ENCODE measurements at regions not wholly inside any gene's neighbourhood (a gene's known extent, or its start where the extent isn't known, plus 50 kb on each side); places are given as distances from the start of the nearest gene placed in this dataset.

GRCh38 chr19:29400917-29401711 lies 124.7 kb upstream of the VSTM2B start:
- DNase-seq, result peak; percentile 17 to 20

DNA sequence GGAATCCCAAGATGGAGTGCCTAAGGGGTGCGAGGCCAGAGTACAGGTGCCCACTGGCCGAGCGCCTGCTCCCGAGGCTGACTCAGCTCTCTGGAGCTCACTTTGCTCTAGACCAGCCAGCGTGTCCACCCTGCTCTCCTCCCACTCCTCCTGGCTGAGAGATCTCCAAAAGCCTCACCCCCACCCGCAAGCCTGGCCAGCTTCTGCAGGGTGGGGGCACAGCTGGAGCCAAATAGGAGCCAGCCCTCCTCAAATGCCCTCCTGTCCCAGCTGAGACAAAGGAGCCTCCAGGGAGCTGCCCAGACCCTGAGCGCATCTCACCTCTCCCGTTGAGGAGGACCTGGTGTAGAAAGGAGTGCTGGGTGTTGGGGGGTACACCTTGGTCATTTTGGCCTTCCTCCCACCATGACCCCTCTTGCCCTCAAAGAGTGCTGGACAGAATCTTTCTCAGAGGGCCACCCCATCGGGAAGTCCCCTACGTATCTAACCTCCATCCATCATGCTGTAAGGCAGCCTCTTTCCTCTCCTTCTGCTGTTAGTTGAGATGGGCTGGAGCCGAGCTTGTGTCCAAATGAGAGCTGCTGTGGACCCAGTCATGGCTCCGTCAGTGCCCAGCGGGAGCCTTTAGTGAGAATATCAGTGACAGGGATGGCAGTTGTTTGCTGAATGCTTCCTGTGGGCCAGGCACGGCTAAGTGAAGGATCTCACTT lies 123.9 kb upstream of the VSTM2B start:
- no peak for DNase-seq

DNA sequence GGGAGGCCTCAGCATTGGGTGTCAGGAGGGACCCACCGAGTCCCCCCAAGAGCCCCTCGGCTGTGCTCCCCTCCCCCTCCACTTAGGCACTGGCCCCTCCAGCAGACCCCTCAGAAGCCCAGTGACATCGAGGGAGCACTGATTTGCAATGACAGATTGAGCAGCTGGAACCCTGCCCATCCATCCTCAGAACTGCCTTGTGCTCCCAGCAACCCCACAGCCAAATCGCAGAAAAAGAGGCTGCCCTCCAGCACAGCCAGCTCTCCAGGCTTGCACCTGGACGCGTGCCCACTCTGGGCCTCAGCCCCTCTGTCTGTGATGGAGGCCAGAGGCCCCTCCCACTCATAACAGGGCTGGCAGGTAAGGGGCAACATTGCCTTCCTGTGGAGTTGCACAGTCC lies 123.2 kb upstream of the VSTM2B start:
- DNase-seq, result no peak

DNA sequence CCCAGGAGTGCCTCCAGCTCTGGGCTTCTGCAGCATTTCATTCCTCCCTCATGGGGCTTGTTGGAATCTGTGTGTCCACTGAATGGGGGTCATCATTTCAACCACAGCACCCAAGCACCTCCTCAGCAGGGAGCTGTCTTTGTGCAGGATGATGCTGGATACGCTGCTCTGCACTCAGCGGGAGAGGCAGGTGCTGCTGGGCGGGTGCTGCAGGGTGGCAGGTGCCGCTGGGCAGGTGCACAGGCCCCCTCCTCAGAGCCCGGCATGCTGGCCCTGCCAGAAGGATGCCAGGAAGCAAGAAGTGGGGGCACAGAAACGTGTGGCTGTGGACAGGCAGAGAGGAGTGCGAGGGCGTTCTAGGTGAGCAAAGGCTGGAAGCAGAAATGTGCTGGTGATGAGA lies 121.8 kb upstream of the VSTM2B start:
- no peak for DNase-seq

- DNase-seq, result no peak
Observed at GRCh38 chr19:29404951-29405727, 120.7 kb upstream of the VSTM2B start.

DNA sequence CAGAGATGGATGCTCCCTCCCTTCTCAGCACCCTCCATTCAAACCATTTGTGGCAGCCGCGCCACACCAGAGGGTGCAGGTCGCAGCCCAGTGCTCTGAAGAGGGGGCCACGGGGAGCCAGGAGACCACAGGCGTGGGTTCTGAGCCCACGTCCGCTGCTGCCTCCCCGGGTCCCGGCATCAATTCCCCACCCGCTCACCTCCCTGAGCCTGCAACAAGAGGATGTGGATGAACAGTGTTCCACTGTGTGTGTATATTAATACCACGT lies 120.1 kb upstream of the VSTM2B start:
- no peak for DNase-seq

GRCh38 chr19:29409076-29409862 lies 116.5 kb upstream of the VSTM2B start:
- no peak for DNase-seq

- no peak for DNase-seq
Observed at GRCh38 chr19:29410601-29411000, 115.2 kb upstream of the VSTM2B start.

GRCh38 chr19:29411113-29411581 lies 114.6 kb upstream of the VSTM2B start:
- DNase-seq, result no peak

GRCh38 chr19:29413435-29413834 lies 112.4 kb upstream of the VSTM2B start:
- no peak for DNase-seq

- DNase-seq, result no peak
Observed at GRCh38 chr19:29415507-29415906, 110.3 kb upstream of the VSTM2B start.

DNA sequence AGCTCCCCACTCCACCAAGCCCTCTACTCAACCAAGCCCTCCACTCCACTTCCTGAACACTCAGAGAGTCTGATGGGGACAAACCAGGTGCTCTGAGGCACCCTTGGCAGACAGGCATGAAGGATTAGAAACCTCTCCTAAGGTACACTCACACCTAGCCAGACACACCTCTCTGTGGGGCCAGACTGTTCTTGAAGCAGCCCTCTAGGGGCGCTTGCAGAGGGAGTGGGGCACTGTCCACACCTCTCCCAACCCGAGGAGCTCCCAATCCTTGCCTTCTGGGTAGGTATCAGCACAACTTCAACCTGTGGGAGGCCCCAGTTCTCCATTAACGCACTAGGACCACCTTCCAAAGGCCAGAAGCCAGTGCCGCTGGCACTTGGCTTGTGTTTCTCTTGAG lies 108.7 kb upstream of the VSTM2B start:
- DNase-seq, result no peak

GRCh38 chr19:29418201-29418600 lies 107.6 kb upstream of the VSTM2B start:
- no peak for DNase-seq

DNA sequence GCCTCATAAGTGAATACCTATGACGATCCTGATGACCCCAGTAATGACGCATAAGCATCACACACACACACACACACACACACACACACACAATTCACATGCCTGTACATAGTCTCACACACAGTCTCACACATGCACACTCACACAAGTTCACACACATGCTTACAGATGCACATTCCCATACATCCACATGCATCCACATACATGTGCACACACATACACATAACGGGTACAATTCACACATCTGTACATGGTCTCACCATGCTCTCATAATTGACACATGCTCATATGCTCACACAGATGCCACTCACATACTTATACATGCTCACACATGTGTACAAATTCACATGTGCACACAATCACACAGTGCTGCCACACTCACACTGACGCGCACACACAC lies 105.7 kb upstream of the VSTM2B start:
- no peak for DNase-seq

- no peak for DNase-seq
Observed at GRCh38 chr19:29420482-29421195, 105.2 kb upstream of the VSTM2B start.

DNA sequence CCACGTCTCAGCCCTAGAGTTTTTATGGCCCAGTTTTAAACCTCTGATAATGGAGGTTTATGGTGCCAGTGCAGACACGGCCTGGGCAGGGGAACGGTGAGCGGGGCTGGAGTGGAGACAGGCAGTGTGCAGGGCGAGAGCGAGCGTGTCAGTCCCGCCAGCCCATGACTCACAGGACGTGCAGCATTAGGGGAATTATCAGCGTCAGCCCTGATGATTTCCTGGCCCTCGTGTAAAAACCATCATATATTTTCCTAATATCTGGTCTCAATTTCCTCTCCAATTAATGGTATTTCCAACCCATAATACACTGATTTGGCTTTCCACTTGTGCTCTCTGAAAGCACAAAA lies 104.6 kb upstream of the VSTM2B start:
- no peak for DNase-seq

DNA sequence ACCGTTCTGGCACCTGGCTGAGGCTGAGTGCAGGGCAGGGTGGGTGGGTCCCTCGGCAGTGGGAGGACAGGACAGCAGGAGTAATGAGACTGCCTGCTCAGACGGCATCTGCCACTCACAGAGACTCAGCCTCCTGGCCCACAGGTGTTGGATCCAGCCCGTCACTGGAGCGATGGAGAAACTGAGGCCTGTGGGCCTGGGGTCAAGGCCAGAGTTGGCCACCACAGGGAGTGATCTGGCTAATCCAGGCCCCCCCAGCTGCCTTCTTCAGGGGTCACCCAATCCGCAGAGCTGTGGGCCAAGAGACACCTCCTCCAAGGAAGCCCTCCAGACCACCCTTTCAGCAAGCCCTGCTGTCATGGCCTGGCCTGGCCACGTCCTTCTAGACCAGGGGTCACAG lies 103.7 kb upstream of the VSTM2B start:
- DNase-seq, result no peak

GRCh38 chr19:29422486-29423085 lies 103.2 kb upstream of the VSTM2B start:
- no peak for DNase-seq

DNA sequence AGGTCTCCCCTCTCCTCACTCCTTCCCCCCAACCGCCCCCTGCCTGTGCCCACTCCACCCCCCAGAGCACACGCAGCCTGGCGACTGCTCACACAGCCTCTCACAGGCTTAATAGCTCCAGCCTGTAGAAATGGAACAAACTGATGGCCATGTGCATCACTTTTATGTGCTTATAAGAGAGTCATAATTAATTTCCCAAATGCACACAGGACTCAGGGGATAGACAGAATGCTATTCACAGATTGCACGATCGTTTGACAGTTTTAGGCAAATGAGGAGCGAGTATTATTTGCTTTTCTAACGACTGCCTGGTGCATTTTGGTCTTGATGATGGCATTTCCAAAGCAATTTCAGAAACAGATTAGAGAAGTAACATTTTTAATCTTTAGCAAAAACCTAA lies 97.7 kb upstream of the VSTM2B start:
- DNase-seq, result no peak

GRCh38 chr19:29429021-29429420 lies 96.8 kb upstream of the VSTM2B start:
- DNase-seq, result no peak

- no peak for DNase-seq
Observed at GRCh38 chr19:29429581-29429980, 96.2 kb upstream of the VSTM2B start.

DNA sequence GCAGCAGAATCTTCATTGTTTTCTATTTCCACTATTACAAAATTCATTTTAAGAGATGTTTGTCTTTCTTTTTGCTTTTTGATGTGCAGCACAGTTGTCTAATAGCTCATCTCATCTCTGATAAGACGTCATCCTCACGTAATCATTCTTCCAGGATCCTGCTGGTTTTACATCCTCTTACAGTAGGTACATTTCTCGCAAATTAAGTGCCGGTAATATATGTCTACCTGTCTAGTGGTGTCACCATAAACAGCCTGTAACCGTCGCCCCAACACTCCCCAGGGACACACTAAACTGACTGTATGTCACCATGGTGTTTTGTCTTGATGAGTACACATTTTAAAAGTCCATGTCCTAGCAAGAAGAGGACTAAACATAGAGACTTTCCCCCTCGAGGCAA lies 94.5 kb upstream of the VSTM2B start:
- no peak for DNase-seq
